Epithelial cell of proximal tubule (primary cell): ENCODE measurements at regions not wholly inside any gene's neighbourhood (a gene's known extent, or its start where the extent isn't known, plus 50 kb on each side); places are given as distances from the start of the nearest gene placed in this dataset.

Experiments used
- DNase-seq: peaks from one replicate; pipeline ENCODE4 v3.0.0-alpha.2; 2011; ENCODE audit warnings: low read depth
- H3K4me3 ChIP-seq: 2 replicates; pipeline ENCODE4 v1.5.1; 2011; ENCODE audit warnings: low read depth, mild to moderate bottlenecking, low read length
- TF ChIP-seq, protein P1 (sequence below): conservative IDR thresholded peaks from 2 replicates; pipeline ENCODE4 v1.5.1; 2012; ENCODE audit warnings: low read depth, mild to moderate bottlenecking, low read length

DNA sequence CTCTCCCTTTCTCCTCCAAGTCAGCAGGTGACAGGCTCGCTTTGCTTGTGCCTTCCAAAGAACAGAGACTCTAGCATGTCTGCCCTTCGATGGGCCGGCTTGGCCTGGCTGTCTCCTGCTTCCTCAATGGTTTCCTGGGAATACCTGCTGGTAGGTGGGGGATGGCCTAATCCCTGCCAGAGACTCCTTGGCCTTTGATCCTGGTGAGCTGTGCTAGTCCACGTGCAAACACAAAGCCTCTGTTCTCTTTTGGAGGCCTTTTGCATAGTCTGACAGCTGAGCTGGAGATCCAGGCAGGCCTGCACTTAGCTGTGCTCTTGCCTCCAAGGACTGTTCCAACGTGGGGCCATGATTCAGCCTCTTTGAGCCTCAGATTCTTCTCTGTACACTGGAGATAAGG is 67.6 kb downstream of the ARL4C start:
- no peak for DNase-seq
- H3K4me3 ChIP-seq = no peak overlapping the region
- TF ChIP-seq, protein P1, sequence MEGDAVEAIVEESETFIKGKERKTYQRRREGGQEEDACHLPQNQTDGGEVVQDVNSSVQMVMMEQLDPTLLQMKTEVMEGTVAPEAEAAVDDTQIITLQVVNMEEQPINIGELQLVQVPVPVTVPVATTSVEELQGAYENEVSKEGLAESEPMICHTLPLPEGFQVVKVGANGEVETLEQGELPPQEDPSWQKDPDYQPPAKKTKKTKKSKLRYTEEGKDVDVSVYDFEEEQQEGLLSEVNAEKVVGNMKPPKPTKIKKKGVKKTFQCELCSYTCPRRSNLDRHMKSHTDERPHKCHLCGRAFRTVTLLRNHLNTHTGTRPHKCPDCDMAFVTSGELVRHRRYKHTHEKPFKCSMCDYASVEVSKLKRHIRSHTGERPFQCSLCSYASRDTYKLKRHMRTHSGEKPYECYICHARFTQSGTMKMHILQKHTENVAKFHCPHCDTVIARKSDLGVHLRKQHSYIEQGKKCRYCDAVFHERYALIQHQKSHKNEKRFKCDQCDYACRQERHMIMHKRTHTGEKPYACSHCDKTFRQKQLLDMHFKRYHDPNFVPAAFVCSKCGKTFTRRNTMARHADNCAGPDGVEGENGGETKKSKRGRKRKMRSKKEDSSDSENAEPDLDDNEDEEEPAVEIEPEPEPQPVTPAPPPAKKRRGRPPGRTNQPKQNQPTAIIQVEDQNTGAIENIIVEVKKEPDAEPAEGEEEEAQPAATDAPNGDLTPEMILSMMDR = no peak

DNA sequence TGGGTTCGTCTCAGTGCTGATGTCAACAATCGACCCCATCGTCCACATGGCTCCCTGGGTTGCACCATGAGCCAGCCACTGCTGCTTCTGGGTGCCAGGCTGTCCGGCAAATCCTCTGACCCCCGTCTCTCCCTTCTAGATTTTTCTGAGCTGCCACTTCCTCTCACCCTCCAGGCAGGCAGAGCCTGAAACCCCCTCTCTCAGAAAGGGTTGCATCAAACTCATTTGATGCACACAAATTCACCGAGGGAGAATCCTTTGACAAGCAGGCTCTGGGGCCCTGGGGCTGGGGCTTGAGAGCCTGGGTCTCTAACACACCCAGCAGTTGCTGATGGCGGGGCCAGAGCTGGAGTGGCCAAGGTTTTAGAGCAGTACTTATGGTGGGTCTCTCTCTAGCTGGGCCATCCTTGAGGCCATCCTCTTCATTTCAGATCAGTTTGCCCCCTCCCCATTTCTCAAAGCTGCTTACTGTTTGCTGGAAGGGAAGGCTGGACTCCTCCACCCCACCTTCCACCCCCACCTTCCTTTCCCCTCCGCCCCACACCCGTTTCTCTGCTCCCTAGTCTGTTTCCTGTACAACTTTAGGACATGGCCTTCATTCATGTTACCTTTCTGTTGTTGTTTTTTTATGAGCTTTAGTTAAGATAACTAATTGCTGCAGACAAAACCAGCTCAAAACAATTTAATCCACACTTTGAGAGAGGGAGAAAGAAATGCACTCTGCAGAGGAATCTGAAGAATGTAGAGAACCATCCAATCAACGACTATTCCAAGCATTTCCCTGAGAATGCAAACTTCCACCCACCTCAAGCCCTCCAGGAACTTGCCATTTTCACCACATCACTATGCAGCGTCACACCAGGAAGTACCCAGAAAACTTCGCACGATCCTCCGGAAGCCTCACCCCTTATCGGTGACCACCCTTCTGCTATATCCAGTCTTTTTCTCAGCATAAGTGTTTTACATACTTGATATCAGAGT is 69.5 kb downstream of the ARL4C start:
- TF ChIP-seq, protein P1 = no peak
- H3K4me3 ChIP-seq = no peak overlapping the region
- DNase-seq = peak; percentile 74

DNA sequence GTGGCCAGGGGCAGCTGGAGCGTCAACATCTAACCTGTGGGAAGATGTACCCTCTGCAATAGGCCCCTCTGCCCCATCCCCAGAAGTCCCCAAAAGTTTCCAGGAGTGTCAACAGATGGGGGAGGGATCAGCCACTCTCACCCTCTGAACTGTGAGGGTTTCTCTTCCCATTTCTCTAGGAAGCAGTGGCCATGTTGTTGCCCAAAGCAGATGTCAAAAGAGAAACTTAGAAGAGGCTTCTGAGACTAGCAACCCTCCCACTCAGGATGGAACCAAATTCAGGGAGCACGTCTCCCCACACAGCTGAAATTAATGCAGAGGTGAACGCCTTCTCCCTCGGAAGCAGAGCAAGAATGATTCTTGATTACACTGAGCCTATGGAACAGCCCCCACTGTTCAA is 70.3 kb downstream of the ARL4C start:
- no peak overlapping the region for H3K4me3 ChIP-seq
- DNase-seq = no peak
- TF ChIP-seq, protein P1 = no peak

GRCh38 chr2:234425639-234426603 is 71.0 kb downstream of the ARL4C start:
- H3K4me3 ChIP-seq = no peak overlapping the region
- TF ChIP-seq, protein P1 = no peak
- DNase-seq = no peak

- TF ChIP-seq, protein P1 = no peak
Observed at GRCh38 chr2:234423884-234424283, 73.0 kb downstream of the ARL4C start.

DNA sequence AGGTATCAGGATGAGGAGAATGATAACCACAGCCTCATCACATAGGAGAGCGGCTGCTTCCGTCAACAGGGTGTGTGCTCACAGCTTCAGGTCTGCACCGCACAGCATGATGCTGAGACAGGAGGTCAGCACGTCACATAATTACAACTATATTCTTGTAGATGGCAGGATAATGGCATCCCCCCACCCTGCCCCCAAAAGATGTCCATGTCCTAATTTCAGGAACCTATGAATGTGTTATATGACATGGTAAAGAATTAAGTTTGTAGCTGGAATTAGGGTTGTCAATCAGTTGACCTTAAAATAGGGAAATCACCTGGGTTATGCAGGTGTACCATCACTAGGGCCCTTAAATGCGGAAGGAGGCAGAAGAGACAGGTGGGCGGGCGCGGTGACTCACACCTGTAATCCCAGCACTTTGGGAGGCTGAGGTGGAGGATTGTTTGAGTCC is 73.9 kb downstream of the ARL4C start:
- no peak for DNase-seq

More at GRCh38 chr2:234423884-234424283, 73.0 kb downstream of the ARL4C start:
- H3K4me3 ChIP-seq = no peak overlapping the region
- no peak for DNase-seq

More for the DNA sequence above, 73.9 kb downstream of the ARL4C start:
- TF ChIP-seq, protein P1 = no peak
- H3K4me3 ChIP-seq = no peak overlapping the region
